Left hindlimb (tissue), 1 donor: ENCODE measurements at regions not wholly inside any gene's neighbourhood (a gene's known extent, or its start where the extent isn't known, plus 50 kb on each side); places are given as distances from the start of the nearest gene placed in this dataset.
"Not testable (repeated sequence)": the region's sequence is repeated elsewhere in the genome, so short reads cannot be mapped to it uniquely, and the experiment has no call there.

ENCODE experiments used
- DNase-seq: peaks from one replicate; pipeline ENCODE4 v3.0.0-alpha.2; 2018

DNA sequence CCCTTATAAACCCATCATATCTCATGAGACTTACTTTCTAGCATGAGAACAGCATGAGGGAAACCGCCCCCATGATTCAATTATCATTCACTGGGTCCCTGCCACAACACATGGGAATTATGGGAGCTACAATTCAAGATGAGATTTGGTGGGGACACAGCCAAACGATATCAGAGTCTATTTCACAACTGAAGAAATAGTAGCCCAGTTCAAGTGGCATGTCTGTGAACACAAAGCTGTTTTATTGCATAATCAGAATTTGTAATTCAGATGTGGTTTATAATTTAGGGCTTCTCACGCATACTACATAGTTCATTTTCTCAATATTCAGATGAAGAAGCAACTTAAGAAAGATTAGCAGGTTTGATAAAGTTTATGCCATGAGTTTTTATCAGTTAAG, 1188.0 kb upstream of the ALCAM start:
- DNase-seq = no peak

DNA sequence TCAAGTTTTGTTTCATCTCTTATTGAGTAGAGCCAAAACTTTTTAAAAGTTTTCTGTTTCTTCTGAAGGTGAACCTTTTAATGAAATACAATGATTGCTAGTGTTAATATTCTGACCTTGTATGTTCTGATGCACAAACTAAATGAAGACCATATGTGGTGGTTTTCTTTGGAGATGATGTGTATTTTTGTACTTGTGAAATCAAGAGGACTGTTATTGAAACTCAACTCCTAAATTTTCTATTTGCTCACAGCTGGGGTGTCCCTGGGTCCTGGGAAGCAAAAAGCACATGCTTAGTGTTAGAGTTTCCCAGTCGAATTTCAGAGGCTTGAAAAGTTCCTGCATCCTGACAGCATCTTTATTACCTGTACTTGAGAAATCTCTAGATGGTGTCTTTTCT, 1185.8 kb upstream of the ALCAM start:
- DNase-seq = no peak

DNA sequence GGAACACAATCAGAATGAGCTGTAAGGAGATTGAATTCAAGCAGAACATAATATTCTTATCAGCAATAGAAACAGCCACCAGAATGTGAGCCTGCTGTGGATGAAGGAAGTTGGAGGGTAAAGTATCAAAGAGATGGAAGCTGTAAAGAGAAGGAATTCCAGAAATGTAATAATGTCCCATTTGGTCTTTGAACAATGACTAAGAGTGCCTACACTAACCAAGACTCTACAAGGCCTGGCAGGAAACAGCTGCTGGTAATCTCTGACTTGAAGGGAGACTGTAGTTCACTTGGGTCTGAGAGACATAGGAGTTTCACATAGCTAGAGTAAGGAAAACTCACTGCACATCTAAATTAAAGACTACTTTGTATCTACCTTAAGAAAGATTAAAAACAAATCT, 1176.0 kb upstream of the ALCAM start:
- no peak for DNase-seq

DNA sequence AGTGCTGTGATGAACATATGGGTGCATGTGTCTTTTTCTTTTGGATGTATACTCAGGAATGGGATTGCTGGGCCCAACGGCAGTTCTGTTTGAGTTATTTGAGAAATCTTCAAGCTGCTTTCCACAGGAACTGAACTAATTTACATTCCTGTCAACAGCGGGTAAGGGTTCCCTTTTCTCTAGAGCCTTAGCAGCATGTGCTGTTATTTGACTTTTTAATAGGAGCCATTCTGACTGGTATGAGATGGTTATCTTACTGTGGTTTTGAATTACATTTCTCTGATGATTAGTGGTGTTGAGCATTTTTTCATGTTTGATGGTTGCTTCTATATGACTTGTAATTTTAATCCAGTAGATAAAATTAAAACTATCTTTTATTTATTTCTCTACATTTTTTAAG, 1168.6 kb upstream of the ALCAM start:
- no peak for DNase-seq

DNA sequence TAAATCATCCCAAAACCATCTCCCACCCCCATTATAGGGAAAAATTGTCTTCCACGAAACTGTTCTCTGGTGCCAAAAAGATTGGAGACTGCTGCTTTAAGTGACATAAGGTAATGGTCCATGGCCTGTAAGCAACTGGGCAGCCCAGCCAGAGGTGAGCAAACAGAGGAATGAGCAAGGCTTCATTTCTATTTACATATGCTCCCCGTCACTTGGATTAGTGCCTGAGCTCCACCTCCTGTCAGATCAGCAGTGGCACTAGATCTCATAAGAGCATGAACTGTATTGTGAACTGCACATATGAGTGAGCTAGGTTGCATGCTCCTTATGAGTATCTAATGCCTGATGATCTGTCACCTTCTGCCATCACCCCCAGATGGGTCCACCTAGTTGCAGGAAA, 1159.8 kb upstream of the ALCAM start:
- no peak for DNase-seq

DNA sequence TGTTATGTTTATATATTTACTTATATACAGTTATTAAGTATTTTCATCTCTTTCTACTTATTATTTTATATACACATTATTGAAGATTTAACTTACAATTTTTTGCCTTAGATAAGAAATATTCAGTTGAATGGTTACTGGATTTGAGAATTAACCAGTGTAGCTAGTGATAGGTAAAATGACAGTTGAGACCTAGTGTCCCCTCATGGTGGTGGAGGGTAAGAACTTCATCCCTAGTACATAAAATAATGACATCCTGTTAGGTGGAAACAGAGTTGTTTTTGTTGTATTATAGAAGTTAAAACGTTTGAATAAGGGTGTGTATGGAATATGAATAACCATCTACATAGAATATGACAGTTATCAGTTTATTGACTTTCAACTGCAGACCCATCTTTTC, 1152.4 kb upstream of the ALCAM start:
- DNase-seq = no peak

DNA sequence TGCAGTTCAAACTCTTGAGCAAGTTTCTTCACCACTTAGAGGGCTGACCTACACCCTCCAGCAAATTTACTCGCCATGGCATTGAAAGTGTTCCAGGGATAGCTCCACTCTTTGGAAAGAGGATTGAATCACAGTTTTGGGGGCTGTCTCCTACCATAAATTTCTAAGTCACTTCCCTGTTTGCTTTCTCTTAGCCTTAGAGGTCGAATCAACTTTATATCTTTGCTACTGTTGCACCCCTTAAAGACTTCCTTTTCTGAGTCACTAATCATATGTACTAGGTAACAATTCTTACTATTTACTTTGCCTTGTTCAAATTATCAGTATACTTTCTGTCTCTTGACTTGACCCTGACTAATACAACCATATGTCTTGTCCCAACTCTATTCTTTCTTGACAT, 1151.8 kb upstream of the ALCAM start:
- no peak for DNase-seq

DNA sequence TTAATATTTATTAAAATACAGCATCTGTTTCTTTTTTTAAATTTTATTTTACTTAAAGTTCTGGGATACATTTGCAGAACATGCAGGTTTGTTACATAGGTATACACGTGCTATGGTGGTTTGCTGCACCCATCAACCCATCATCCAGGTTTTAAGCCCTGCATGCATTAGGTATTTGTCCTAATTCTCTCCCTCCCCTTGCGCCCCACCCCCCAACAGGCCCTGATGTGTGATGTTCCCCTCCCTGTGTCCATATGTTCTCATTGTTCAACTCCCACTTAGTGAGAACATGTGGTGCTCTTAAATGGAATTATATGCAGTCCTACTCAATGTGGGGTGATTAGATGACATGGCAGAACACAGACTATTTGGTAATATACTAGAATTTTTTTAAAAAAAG, 1147.7 kb upstream of the ALCAM start:
- not testable (repeated sequence) for DNase-seq

DNA sequence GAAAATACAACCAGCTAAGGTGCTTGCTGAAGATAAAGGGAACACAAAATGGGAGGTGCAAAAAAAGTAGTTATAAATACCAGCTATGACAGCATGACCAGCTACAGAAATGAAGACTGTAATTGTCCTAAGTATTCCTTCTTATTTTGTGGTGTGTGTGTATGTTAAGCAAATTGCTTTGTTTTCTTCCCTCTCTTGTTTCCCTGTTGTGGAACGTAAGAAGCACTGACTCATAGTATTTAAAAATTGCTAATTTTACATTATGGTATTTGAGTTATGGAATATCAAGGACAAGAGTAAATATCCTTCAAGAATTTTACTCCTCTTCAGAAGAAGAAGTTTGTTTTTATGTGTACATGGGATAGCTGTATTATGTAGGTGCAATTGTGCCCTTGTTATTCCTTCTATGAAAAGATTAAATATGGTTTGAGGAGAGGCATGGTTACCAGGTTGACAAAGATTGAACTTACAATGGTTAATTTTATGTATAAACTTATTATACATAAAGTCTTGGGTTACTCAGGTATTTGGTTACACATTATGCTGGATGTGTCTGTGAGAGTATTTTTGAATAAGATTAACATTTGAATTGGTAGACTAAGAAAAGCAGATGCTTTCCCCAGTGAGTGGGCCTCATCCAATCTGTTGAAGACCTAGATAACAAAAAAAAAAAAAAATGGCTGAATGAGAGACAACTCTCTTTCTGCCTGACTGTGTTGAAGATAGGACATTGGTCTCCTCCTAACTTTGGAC, 1132.1 kb upstream of the ALCAM start:
- DNase-seq = no peak

DNA sequence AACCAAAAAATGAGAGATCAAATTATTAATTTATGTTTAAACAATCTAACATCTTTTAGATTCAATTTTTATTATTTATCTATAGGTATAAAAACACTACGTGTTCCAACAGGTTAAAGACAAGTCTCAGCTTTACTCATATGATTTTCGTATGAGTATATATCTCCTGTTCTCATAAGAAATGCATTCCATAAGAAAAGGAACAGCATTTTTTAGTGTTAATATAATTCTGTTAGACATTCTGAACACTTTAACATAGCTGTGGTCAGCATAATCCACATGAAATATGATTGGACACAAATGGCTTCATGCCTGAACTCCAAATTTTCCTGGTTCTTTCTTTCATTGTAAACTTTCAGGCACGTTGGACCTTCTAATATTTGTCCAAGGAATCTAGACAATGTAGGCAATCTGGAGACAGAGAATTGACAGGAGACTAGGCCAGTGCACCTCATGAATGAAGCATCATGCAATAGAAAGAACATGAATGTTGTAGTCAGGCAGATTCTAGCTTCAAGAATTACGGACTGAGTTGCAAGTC, 1122.0 kb upstream of the ALCAM start:
- DNase-seq = no peak

DNA sequence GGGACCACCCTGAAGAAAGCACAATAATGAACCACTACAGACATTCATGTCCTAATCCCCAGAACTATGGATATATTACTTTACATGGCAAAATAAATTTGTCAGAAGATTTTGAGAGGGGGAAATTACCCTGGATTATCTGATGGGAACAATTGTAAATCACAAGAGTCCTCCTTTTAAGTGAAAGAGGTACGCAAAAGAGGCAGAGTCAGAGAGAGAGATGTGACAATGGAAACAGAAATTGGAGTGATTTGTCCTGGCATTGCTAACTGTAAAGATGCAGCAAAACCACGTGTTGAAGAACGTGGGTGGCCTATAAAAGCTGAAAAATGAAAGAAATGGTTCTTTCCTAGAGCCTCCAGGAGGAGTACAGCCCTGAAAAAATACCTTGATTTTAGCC, 1121.4 kb upstream of the ALCAM start:
- DNase-seq = no peak

DNA sequence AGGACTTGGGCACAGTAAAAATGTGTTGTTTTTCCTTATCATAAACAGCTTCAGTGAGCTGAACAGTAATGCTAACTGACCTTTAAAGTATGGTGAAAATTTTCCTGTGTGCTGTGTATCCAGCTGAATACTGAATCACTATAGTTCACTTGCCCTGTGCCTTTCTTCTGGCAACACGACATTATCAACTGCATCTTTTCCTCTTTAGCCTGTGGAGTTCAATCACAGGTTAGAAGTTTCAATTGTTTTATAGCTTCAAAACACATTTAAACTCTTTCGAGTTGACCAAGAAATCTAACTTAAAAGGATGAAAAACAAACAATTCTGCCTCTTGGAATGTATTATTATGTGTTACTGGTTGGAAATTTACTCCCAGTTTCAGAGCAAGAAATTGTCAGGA, 1120.7 kb upstream of the ALCAM start:
- DNase-seq = no peak

DNA sequence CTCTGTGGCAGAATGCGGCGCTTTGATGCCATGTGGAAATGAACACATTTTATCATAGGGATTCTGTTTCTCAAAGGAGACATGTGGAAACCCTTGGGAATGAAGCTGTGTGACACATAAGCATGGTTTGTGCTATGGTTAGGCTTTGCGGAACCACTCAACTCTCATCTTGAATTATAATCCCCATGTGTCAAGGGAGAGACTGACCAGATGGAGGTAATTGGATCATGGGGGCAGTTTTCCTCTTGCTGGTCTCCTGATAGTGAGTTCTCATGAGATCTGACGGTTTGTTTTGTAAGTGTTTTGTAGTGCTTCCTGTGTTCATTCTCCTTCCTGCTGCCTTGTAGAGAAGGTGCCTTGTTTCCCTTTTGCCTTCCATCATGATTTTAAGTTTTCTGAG, 1109.2 kb upstream of the ALCAM start:
- no peak for DNase-seq

DNA sequence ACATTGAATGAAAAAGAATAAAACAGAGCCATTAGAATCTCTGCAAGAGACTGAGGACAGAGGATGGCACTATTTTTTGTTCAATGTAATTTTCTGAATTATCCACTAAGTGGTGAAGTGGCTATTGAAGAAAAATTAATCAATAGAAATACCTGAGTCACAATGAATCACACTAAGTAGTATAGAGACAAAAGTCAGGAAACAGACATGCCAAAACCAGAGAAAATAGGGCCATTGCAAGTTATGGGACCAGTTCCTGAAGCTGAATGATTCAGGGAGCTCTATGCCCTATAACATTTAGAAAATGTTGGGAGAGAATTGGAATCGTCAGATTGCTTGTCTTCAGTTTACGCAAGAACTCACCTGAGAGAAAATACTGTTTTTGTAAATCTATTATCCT, 1103.2 kb upstream of the ALCAM start:
- DNase-seq = no peak

DNA sequence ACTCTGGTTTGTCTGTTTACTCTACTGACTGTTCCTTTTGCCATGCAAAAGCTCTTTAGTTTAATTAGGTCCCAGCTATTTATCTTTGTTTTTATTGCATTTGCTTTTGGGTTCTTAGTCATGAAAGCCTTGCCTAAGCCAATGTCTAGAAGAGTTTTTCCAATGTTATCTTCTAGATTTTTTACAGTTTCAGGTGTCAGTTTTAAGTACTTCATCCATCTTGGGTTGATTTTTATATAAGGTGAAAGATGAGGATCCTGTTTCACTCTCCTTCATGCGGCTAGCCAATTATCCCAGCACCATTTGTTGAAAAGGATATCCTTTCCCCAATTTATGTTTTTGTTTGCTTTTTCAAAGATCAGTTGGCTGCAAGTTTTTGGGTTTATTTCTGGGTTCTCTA, 1100.5 kb upstream of the ALCAM start:
- DNase-seq = not testable (repeated sequence)

DNA sequence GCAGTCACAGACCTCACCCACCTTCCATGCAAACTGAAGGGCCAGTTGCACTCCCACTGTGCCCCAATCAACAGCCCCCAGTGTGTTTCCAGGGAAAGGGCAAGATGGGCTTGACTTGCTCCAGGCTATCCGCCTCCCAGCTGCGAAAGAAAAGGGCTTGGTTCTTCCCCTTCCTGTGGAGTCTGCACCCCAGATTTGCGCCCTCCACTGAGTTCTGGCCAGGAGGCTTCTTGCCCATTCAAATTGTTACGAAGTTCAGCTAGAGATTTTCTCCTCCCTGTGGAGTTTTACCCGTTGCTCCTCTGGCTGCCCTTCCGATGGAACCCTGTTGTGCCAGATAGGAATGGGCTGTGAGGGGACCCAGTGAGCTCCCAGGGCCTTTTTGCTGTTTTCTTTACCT, 1096.9 kb upstream of the ALCAM start:
- no peak for DNase-seq

DNA sequence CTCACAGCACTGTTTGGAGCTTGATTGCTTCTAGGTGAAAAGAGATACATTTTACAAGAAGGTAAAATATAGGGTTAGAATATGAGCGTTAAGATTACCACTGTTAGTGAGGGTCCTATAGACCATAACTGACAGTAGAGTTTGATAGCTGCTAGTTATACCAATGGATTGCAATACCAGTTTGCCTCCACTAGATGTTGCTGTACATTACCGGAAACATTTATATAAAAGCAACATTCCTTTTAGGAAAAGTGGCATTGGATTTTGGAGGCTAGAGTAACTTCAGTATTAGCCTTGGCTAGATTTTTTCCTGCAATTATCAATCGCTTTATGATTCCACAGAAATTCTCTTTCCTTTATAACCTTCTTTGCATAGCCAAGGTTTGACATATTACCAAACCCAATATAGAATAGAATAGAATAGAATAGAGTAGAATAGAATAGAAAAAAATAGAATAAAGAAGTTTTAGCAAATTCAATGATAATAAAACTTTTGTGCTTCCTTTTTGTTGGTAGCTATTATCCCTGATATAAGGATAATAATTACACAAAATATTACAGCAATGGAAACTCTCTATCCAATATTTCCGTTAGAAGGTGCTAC, 1093.6 kb upstream of the ALCAM start:
- no peak for DNase-seq

DNA sequence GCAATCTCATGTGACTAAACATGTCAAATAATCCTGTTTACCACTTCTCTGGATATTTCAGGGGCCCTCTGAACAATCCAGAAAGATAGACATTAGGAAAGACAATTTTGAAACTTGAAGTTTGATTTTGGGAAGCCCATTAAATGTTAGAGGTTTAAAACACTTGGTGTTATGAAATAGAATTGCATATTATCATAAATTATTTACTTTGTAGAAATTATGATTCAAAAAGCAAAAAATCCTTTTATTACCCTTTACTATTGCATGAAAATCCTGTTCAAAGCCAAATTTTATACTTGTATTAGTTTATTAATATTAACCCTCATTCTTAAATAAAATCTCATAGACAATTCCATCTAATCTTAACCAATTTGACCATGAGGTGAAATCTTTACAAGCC, 1091.5 kb upstream of the ALCAM start:
- no peak for DNase-seq

DNA sequence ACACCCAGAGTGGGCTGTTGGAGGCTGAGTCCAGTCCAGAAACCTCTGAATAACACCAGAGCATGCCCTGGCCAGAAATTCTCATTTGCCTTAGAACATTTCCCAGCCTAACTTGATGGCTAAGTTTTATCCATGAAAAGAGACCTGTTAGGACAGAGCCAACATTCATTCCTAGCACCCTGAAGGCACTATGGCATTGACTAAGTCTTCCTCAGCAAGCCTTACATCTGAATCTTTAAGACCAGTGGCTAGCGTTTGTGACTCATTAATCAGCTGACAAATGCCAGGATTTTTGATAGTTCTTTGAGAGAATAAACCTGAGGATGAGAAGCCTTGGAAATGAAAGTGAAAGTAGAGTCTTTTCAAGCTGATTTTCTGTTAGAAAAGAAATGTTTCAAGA, 1087.1 kb upstream of the ALCAM start:
- DNase-seq = no peak

DNA sequence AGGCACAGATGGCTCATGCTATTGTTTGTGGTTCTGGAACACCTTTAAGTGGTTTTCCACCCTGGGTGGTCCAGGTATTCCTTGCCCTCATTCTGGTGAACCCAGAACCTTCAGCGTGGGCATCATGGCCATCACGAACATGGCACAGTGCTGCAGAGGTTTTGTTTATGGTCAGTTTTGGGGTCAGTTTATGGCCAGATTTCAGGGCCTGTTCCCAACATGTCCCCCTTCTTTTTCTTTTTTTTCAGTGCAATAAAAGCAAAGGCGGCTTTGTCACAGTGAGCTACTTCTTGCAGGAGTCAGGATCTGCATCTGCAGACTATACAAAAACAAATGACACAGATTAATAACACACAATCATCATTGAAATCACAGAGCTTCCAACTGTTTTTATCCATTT, 1085.0 kb upstream of the ALCAM start:
- DNase-seq = no peak

DNA sequence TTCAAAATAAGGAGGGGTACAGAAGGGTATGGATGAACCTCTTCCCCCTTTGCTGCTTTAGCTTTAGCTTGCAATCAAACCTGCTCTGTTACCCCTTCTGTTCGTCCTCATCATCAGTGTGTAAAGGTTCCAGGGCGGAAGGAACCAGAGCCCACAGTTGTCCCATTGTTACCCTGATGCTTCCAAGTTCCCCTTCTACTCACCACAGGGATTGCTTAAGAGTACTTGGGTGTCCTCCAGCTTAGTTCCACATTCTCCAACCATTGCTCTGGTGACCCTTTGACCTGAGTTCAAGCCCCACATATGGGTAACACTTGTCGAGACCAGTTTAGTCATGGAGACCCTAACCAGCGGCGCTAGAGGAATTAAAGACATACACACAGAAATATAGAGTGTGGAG, 1080.1 kb upstream of the ALCAM start:
- DNase-seq = no peak

DNA sequence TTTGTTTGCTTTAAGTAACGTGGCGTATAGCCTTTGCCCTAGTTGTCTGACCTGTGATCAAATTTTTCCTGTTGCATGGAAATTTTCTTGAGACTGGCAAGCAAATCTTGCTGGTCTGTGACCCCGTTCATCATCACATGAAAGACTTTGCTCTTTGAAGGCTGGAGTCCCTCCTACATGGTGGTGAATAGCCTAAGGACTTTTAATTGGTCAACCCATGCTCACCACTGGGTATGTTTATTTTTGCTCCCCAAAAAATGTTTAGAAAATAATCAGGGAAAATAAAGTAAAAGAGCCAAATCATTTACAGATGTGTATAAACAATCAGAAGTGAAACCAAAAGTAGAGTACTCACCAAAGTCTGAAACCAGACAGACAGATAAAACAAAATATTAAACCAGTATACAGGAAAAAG, 1075.3 kb upstream of the ALCAM start:
- DNase-seq = no peak

DNA sequence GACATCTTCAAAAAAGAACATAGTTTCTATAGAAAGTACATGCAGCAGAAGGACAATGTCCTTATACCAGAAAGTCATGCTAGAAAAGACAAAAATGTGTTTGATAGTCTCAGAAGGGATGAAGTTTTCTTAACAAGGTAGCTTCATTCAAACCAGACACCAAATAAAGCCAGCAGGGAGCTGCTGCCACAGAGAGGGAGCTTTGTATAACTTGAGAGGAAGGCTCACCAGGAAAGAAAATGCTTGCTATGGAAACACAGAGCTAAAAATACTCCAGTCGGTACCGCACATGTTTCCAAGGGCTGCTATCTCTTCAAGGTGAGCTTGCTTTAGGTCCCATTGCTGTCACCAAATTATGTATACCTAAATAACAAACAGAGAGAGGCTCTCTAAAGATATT, 1074.8 kb upstream of the ALCAM start:
- no peak for DNase-seq

DNA sequence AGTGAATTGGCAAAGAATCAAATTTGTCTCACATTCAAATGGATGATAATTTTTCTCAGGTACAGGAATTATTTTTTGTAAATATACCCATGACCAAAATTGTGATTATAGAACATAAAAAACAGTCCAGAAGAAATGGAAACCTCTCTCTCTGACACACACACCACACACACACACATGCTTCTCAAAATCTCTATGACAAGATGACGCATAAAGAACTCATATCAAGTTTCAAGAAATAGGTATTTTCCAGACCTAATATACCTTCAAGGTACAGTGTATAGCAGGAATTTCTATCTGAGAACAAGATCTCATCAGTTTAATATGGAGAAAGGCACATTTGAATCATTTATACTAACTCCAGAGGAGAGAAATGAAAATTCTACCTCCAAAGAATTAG, 1069.1 kb upstream of the ALCAM start:
- DNase-seq = no peak

DNA sequence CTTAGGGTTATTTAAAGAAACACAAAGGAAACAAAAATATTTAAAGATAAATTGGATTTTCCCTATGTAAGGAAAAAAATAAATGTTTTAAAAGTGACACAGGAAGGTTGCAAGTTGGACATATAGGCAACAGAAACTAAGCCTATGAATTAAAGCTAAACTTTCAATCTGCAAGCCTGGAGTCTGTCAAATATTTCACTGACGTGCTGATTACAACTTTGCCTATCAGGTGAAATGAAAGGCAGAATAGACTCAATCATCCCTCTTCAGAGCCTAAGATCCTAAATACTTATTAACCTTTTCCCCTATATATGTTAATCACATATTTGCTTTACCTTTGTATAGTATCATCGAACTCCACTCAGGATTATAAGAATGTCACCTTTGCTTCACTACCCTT, 1068.0 kb upstream of the ALCAM start:
- no peak for DNase-seq
